Gastroesophageal sphincter (tissue), 3 donors: ENCODE measurements at regions not wholly inside any gene's neighbourhood (a gene's known extent, or its start where the extent isn't known, plus 50 kb on each side); places are given as distances from the start of the nearest gene placed in this dataset.

Source experiments
- EP300 ChIP-seq: sonication (generic); formaldehyde crosslinking; IDR thresholded peaks from one replicate; pipeline ENCODE4 v1.6.1; 2017; ENCODE audit warnings: antibody characterized with exemption, mild to moderate bottlenecking
- POLR2A ChIP-seq, 2 donors: fragments of 450-650 bp; IDR thresholded peaks; one replicate each; pipeline ENCODE4 v1.6.1; 2017; ENCODE audit warnings: antibody characterized with exemption in 2 of 2, mild to moderate bottlenecking in 2 of 2, moderate library complexity in 1 of 2
- POLR2AphosphoS5 ChIP-seq: sonication (generic); formaldehyde crosslinking; IDR thresholded peaks from one replicate; pipeline ENCODE4 v1.6.1; 2017; ENCODE audit warnings: antibody characterized with exemption
- TF ChIP-seq, protein P1 (sequence below), 4 experiments: fragments of 200-600 bp in 2 of 4; fragments of 450-650 bp in 2 of 4; sonication (generic) in 1 of 4; IDR thresholded peaks; one replicate each; pipeline ENCODE4 v1.5.1; 2017 to 2019; ENCODE audit warnings: antibody characterized with exemption in 4 of 4, mild to moderate bottlenecking in 2 of 4, moderate library complexity in 2 of 4

DNA sequence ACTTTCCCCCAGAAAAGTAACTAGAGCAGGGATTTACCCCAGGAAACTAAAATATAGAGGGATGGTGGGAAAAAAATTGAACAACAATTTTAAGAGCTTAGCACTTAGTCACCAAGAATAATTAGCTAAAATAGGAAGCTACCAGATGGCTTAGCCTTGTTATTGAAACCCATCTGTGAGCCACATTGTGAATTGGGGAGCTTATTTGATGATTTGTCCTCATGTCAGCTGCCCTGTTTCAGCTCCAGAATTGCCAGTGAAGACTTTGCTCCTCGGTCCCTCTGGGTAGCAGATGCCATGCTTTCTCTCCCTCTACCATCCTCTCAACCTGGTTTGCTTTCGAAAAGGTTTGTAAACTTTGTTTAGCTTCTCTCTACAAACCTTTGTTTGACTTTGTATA, 67.7 kb upstream of the PTHLH start:
- TF ChIP-seq POLR2A (IDR thresholded peaks at IDR 0.05) = no peak
- TF ChIP-seq POLR2AphosphoS5 = no peak
- TF ChIP-seq, protein P1, sequence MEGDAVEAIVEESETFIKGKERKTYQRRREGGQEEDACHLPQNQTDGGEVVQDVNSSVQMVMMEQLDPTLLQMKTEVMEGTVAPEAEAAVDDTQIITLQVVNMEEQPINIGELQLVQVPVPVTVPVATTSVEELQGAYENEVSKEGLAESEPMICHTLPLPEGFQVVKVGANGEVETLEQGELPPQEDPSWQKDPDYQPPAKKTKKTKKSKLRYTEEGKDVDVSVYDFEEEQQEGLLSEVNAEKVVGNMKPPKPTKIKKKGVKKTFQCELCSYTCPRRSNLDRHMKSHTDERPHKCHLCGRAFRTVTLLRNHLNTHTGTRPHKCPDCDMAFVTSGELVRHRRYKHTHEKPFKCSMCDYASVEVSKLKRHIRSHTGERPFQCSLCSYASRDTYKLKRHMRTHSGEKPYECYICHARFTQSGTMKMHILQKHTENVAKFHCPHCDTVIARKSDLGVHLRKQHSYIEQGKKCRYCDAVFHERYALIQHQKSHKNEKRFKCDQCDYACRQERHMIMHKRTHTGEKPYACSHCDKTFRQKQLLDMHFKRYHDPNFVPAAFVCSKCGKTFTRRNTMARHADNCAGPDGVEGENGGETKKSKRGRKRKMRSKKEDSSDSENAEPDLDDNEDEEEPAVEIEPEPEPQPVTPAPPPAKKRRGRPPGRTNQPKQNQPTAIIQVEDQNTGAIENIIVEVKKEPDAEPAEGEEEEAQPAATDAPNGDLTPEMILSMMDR (IDR thresholded peaks at IDR 0.05) = no peak
- TF ChIP-seq EP300 = no peak
